GM12891 (cell line): ENCODE measurements at regions not wholly inside any gene's neighbourhood (a gene's known extent, or its start where the extent isn't known, plus 50 kb on each side); places are given as distances from the start of the nearest gene placed in this dataset.

Experiments used
- DNase-seq: peaks from one replicate; pipeline ENCODE4 v3.0.0; 2011; ENCODE audit warnings: low spot score; ENCODE audit not compliant: insufficient read length
- FAIRE-seq: peaks from 2 replicates; lab custom pipeline; 2011; peaks lifted over from hg19 to GRCh38; lab: Jason Lieb, UNC
- PAX5 ChIP-seq: IDR thresholded peaks from 2 replicates; pipeline ENCODE4 v1.6.1; 2011; ENCODE audit warnings: low read length, moderate library complexity, mild to moderate bottlenecking; ENCODE audit not compliant: insufficient read depth, severe bottlenecking
- POLR2A ChIP-seq: IDR thresholded peaks from 2 replicates; pipeline ENCODE4 v1.6.1; 2011; ENCODE audit warnings: low read depth, low read length, control low read depth
- POLR2AphosphoS5 ChIP-seq: IDR thresholded peaks from 2 replicates; pipeline ENCODE4 v1.6.1; 2011; ENCODE audit warnings: low read depth, low read length, control low read depth
- POU2F2 ChIP-seq: IDR thresholded peaks from 2 replicates; pipeline ENCODE4 v1.6.1; 2011; ENCODE audit warnings: low read depth, mild to moderate bottlenecking, control low read depth, low read length, moderate library complexity
- SPI1 ChIP-seq: IDR thresholded peaks from 2 replicates; pipeline ENCODE4 v1.6.1; 2011; ENCODE audit warnings: low read depth, low read length, control low read depth
- TAF1 ChIP-seq: IDR thresholded peaks from 2 replicates; pipeline ENCODE4 v1.6.1; 2011; ENCODE audit warnings: low read depth, low read length, control low read depth

- FAIRE-seq (no peak), DNase-seq (no peak)
- TF ChIP-seq POLR2AphosphoS5, result no peak
Measured at GRCh38 chr5:23631302-23632045, 124.1 kb downstream of the PRDM9 start.

- FAIRE-seq, result no peak
Measured at GRCh38 chr5:23635938-23636337, 128.5 kb downstream of the PRDM9 start.

DNA sequence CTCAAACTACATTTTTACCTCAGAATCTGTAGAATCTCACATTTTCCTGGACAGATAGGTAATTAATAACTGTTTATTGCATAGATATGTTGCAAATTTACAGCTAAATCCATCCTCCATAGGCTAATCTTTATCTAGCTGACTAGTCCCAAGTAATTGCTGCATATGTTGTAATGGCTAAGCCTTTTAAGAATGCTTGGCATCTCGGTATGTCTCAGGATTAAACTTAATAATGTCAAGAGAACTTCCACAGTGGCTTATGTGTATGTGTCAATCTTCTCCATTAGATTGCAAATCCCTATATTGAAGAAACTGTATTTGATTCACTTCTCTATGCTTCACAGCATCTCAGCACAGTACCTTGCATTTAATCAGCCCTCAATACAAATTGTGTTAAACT lies 131.9 kb downstream of the PRDM9 start:
- TF ChIP-seq POLR2A (no peak), POLR2AphosphoS5 (no peak), POU2F2 (no peak), SPI1 (no peak), PAX5 (no peak)
- no peak for FAIRE-seq
- DNase-seq, result no peak

More at GRCh38 chr5:23635938-23636337, 128.5 kb downstream of the PRDM9 start:
- DNase-seq, result no peak
- no peak for TF ChIP-seq POLR2A
- no peak for TF ChIP-seq POLR2AphosphoS5
- TF ChIP-seq POU2F2, result no peak
- TF ChIP-seq PAX5, result no peak
- TF ChIP-seq SPI1, result no peak
- no peak for TF ChIP-seq TAF1

DNA sequence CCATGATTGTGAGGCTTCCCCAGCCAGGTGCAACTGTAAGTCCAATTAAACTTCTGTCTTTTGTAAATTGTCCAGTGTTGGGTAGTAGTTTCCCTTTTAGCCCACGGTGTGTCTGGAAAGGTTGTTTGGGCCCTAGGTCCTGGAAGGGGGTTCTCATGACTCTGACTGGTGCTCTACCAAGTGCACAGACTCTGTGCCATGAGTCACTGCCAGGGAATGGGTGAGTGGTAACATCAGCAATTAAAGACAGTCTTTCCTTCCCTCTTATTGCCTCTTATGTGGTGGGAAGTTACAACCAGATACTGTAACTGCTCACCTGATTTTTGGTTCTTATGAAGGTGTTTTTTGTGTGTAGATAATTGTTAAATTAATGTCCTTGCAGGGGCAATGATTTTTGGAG lies 141.2 kb downstream of the PRDM9 start:
- FAIRE-seq (no peak), DNase-seq (no peak)
- TF ChIP-seq POLR2A, result no peak
- no peak for TF ChIP-seq PAX5
- TF ChIP-seq POU2F2, result no peak
- no peak for TF ChIP-seq TAF1
- TF ChIP-seq POLR2AphosphoS5, result no peak
- no peak for TF ChIP-seq SPI1

DNA sequence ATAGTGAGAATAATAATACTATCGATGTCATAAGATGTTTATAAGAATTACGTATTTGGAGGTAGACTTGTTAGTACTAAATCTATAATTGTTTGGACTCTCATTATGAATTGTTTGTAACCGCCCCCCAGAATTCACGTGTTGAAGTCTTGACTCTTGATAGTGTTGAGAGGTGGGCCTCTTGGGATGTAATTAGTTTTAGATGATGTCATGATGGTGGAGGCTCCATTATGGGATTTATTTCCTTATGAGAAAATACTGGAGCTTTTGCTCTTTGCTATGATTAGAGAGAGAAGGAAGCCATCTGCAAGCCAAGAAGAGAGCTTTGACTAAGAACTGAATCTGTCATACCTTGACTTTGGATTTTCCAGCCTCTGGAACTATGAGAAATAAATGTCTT lies 142.2 kb downstream of the PRDM9 start:
- DNase-seq (no peak), FAIRE-seq (no peak)
- TF ChIP-seq SPI1, result no peak
- TF ChIP-seq POLR2AphosphoS5, result no peak
- TF ChIP-seq POLR2A, result no peak
- no peak for TF ChIP-seq POU2F2
- no peak for TF ChIP-seq PAX5
- TF ChIP-seq TAF1, result no peak

GRCh38 chr5:23655674-23656073 lies 148.3 kb downstream of the PRDM9 start:
- no peak for FAIRE-seq
- DNase-seq, result no peak
- TF ChIP-seq POLR2AphosphoS5 (no peak), SPI1 (no peak), TAF1 (no peak), POU2F2 (no peak), POLR2A (no peak), PAX5 (no peak)

DNA sequence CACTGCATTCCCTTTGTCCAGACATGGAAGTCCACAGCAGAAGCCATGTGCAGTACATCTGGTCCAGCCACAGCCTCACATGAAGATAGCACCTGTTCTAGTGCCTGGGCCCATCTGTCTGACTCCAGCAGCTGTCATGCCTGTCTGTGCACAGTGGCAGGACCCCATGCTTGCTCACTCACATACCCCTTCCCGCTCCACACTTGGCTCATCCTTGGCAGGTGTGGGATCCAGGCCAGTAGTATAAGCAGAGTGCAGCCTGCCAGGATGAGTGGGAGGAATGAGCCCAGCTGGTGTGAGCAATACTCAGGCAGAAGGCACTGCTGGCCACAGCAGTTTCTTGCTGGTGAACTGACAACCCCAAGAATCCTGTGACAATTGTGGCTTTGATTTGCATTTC lies 168.0 kb downstream of the PRDM9 start:
- no peak for DNase-seq
- FAIRE-seq, result no peak
- no peak for TF ChIP-seq POLR2A
- no peak for TF ChIP-seq TAF1
- TF ChIP-seq PAX5, result no peak
- TF ChIP-seq POLR2AphosphoS5, result no peak
- TF ChIP-seq POU2F2, result no peak
- no peak for TF ChIP-seq SPI1

- no peak for FAIRE-seq
- DNase-seq, result no peak
- TF ChIP-seq POLR2AphosphoS5 (no peak), POU2F2 (no peak), TAF1 (no peak), POLR2A (no peak), PAX5 (no peak), SPI1 (no peak)
Measured at GRCh38 chr5:23677996-23678395, 170.6 kb downstream of the PRDM9 start.

DNA sequence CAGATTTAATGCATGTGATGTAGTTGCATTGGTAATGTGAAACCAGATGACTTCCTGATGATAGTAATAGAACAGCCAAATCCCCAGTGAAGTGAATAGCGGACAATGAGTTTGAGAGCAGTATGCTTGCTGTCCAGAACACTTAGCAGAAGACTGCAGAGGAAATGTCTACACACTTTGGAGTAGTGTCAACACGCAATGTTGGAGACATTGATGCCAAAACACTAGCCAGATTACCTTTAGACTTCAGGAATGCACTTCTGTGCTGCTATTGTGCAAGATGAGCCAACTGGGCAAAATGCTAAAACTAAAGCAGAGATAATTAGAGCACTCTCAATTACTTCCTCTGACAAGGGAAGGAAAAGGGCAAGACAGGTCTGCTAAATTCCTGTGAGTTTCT lies 176.7 kb downstream of the PRDM9 start:
- TF ChIP-seq SPI1, result no peak
- TF ChIP-seq POLR2A, result no peak
- no peak for TF ChIP-seq POLR2AphosphoS5
- no peak for TF ChIP-seq TAF1
- no peak for TF ChIP-seq PAX5
- no peak for TF ChIP-seq POU2F2
- DNase-seq (no peak), FAIRE-seq (no peak)

DNA sequence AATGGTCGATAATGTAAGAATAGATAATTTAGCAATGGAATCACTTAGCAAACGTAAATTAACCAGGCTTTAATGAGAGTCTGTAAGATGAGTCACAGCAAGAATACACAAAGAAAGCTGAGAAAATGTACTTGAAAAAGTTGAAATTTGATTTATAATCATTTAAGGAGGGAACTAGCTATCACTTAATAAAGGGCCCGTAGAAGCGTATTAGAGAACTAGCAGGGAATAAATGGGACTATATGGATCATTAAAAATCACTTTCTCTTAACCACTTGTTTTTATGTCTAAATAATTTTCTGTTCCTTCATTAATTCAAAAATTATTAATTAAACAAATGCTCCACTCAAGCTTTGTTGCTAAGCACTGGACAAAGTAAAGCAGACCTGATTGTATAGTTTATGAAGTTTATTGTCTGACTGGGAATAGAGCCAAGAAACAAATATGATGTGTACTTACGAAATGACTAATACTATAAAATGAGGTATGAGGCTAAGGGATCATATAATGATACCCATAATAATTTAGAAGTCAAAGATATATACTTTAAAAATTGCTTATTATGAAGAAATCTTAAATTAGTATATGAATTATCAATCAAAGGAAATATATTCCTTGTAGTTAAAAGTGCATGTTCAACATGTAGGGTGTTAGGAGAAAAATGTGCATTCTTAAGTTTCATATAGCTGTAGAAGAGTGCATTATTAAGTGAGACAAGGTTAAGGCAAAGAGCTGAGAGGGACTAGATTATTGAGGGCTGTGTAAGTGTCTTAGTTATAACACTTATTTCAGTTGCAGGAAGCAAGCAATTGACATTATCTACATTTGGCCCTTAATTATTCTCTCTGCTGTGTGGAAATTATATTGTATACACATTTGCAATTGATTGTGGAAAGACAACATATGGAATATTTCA lies 196.8 kb downstream of the PRDM9 start:
- DNase-seq (no peak), FAIRE-seq (no peak)
- no peak for TF ChIP-seq POLR2AphosphoS5
- TF ChIP-seq PAX5, result no peak
- no peak for TF ChIP-seq POLR2A
- TF ChIP-seq TAF1, result no peak
- TF ChIP-seq SPI1, result no peak
- no peak for TF ChIP-seq POU2F2

GRCh38 chr5:23717486-23717885 lies 210.1 kb downstream of the PRDM9 start:
- TF ChIP-seq POLR2AphosphoS5 (no peak), SPI1 (no peak), TAF1 (no peak), POU2F2 (no peak), POLR2A (no peak), PAX5 (no peak)
- no peak for FAIRE-seq
- DNase-seq, result no peak
